Transverse colon (tissue), 4 donors: ENCODE measurements at regions not wholly inside any gene's neighbourhood (a gene's known extent, or its start where the extent isn't known, plus 50 kb on each side); places are given as distances from the start of the nearest gene placed in this dataset.

Experiments
- DNase-seq: peaks from one replicate; pipeline ENCODE4 v3.0.0-alpha.2; 2019
- H3K27ac ChIP-seq, 4 donors: fragments of 200-600 bp; sonication (generic); 2 replicates each; pipeline ENCODE4 v1.5.1; 2016 to 2018; ENCODE audit warnings: inconsistent platforms in 4 of 4
- H3K27me3 ChIP-seq: fragments of 200-600 bp; sonication (generic); 2 replicates; pipeline ENCODE4 v1.5.1; 2017; ENCODE audit warnings: inconsistent platforms
- H3K36me3 ChIP-seq, 4 donors: fragments of 200-600 bp; sonication (generic); 2 replicates each; pipeline ENCODE4 v1.5.1; 2017 to 2019; ENCODE audit warnings: inconsistent platforms in 4 of 4
- H3K4me1 ChIP-seq, 4 donors: fragments of 200-600 bp; sonication (generic); 2 replicates each; pipeline ENCODE4 v1.5.1; 2017 to 2020; ENCODE audit warnings: inconsistent platforms in 4 of 4
- H3K4me3 ChIP-seq, 4 donors: fragments of 200-600 bp; sonication (generic); 1 replicate in 1 of 4; 2 replicates in 3 of 4; pipeline versions ENCODE4 v1.5.1 to v1.6.1; 2017 to 2019; ENCODE audit warnings: inconsistent platforms in 4 of 4
- H3K9me3 ChIP-seq, 2 donors: fragments of 200-600 bp; sonication (generic); 2 replicates each; pipeline ENCODE4 v1.5.1; 2017 to 2019; ENCODE audit warnings: inconsistent platforms in 2 of 2
- CTCF ChIP-seq, 5 experiments: fragments of 200-600 bp in 3 of 5; fragments of 450-650 bp in 2 of 5; sonication (generic) in 3 of 5; IDR thresholded peaks; 1 replicate in 2 of 5; 2 replicates in 3 of 5; pipeline ENCODE4 v1.5.1; 2016 to 2017; ENCODE audit warnings: antibody characterized with exemption in 5 of 5, inconsistent platforms in 3 of 5, mild to moderate bottlenecking in 2 of 5, moderate library complexity in 1 of 5
- POLR2A ChIP-seq: fragments of 450-650 bp; IDR thresholded peaks from one replicate; pipeline ENCODE4 v1.6.1; 2016; ENCODE audit warnings: antibody characterized with exemption, mild to moderate bottlenecking, moderate library complexity
- POLR2AphosphoS5 ChIP-seq, 3 donors: sonication (generic); formaldehyde crosslinking; IDR thresholded peaks; one replicate each; pipeline ENCODE4 v1.6.1; 2016; ENCODE audit warnings: antibody characterized with exemption in 3 of 3
- WGBS, 2 donors: methylation state at CpG; one replicate each; pipeline ENCODE4 v1.1.5; 2018; ENCODE audit warnings: low coverage in 1 of 2; 5-methylcytosine and 5-hydroxymethylcytosine counted together
- in situ Hi-C, 4 donors: fragments of 200-750 bp; cut with MboI; loops; one replicate each; pipeline versions ENCODE4 v1.15.0 to v1.15.1; 2017; ENCODE audit warnings: low sequenced_read_pairs in 3 of 4, low pct_ligation_motif_present in 1 of 4, low pct_unique_long_range_greater_than_20kb in 1 of 4
- intact Hi-C: fragments of 100-400 bp; cut with DNase I; formaldehyde crosslinking; loops from one replicate; pipeline ENCODE4 v1.15.1; 2023; ENCODE audit warnings: low total_unique reads

GRCh38 chr9:17906176-17906840, 327.4 kb downstream of the SH3GL2 start:
- peaks cover 0 to 17% (median 7%) of the 10 kb centered on the region in 4 donors for H3K4me1 ChIP-seq
- no peaks in the 10 kb centered on the region for H3K9me3 ChIP-seq
- in situ Hi-C loops (no loop called here), intact Hi-C loops (no loop called here)
- H3K27me3 ChIP-seq = peaks cover 20% of the 10 kb centered on the region
- TF ChIP-seq POLR2A (no peak), POLR2AphosphoS5 (IDR thresholded peaks at IDR 0.05) (no peak), CTCF (IDR thresholded peaks at IDR 0.05) (peak in 1 of 5 experiments; percentile 19)
- H3K4me3 ChIP-seq = peak overlapping the region; percentile 45 to 72 (median 54)
- 5% methylated on average over 25 of the region's 56 CpGs; no CpG with 5 or more reads in 1 of the 2 donors for WGBS, 2 donors
- H3K27ac ChIP-seq = peak overlapping the region; percentile 73 to 89 (median 81)
- no peaks in the 10 kb centered on the region for H3K36me3 ChIP-seq
- DNase-seq = peak; percentile 59

GRCh38 chr9:17906841-17907778, 328.2 kb downstream of the SH3GL2 start:
- TF ChIP-seq POLR2AphosphoS5 (IDR thresholded peaks at IDR 0.05) = no peak
- peak; percentile 31 for TF ChIP-seq POLR2A
- DNase-seq = peak; percentile 60
- Histone ChIP-seq H3K27me3 (peaks cover 20% of the 10 kb centered on the region), H3K27ac (peak overlapping the region; percentile 73 to 89 (median 81)), H3K9me3 (no peaks in the 10 kb centered on the region), H3K4me3 (peak overlapping the region; percentile 45 to 72 (median 54)), H3K4me1 (peaks cover 0 to 17% (median 7%) of the 10 kb centered on the region in 4 donors), H3K36me3 (no peaks in the 10 kb centered on the region)
- intact Hi-C loops (no loop called here), in situ Hi-C loops (no loop called here)
- 15 to 40% methylated on average over 2 to 42 of the region's 58 CpGs for WGBS, 2 donors

- TF ChIP-seq POLR2A (no peak), POLR2AphosphoS5 (IDR thresholded peaks at IDR 0.05) (no peak), CTCF (IDR thresholded peaks at IDR 0.05) (no peak)
- H3K4me3 ChIP-seq = peak overlapping the region in 3 of 4 donors; percentile 53 to 72 (median 56)
- H3K4me1 ChIP-seq = peaks cover 0 to 17% (median 7%) of the 10 kb centered on the region in 4 donors
- intact Hi-C loops = no loop called here
- WGBS, 2 donors = 36 to 51% methylated on average over 8 to 13 of the region's 13 CpGs
- H3K36me3 ChIP-seq = no peaks in the 10 kb centered on the region
- peak overlapping the region; percentile 73 to 89 (median 81) for H3K27ac ChIP-seq
- in situ Hi-C loops = no loop called here
- no peaks in the 10 kb centered on the region for H3K9me3 ChIP-seq
- H3K27me3 ChIP-seq = peaks cover 20% of the 10 kb centered on the region
- DNase-seq = peak; percentile 22
These were observed 329.1 kb downstream of the SH3GL2 start for GRCh38 chr9:17907779-17908508.

- H3K4me3 ChIP-seq = no peak overlapping the region
- in situ Hi-C loops = no loop called here
- no peaks in the 10 kb centered on the region for H3K9me3 ChIP-seq
- no peak overlapping the region for H3K27ac ChIP-seq
- no peak for DNase-seq
- no peaks in the 10 kb centered on the region for H3K4me1 ChIP-seq
- H3K36me3 ChIP-seq = no peaks in the 10 kb centered on the region
- 88 to 91% methylated on average over 8 of the region's 8 CpGs for WGBS, 2 donors
- TF ChIP-seq CTCF (IDR thresholded peaks at IDR 0.05) = no peak
- TF ChIP-seq POLR2AphosphoS5 (IDR thresholded peaks at IDR 0.05) = no peak
- TF ChIP-seq POLR2A = no peak
- H3K27me3 ChIP-seq = no peaks in the 10 kb centered on the region
- intact Hi-C loops = loop anchor here (5.0 kb wide), 1 partner anchor 414 kb away; no protein-coding TSS in a partner anchor
These were observed 347.4 kb downstream of the SH3GL2 start for GRCh38 chr9:17926246-17926645.
